Endodermal cell (in vitro differentiated cells): ENCODE measurements at regions not wholly inside any gene's neighbourhood (a gene's known extent, or its start where the extent isn't known, plus 50 kb on each side); places are given as distances from the start of the nearest gene placed in this dataset.

Experiments
- DNase-seq: peaks from one replicate; pipeline ENCODE4 v3.0.0-alpha.2; 2017
- H3K27ac ChIP-seq: 2 replicates; pipeline ENCODE4 v1.5.1; 2013; ENCODE audit warnings: mild to moderate bottlenecking, low read depth, low read length, moderate library complexity
- H3K27me3 ChIP-seq: 2 replicates; pipeline ENCODE4 v1.6.1; 2013; ENCODE audit warnings: mild to moderate bottlenecking, low read length, moderate library complexity; ENCODE audit not compliant: insufficient read depth, control insufficient read depth, poor library complexity, severe bottlenecking
- H3K36me3 ChIP-seq: 2 replicates; pipeline ENCODE4 v1.7.0; 2013; ENCODE audit warnings: mild to moderate bottlenecking, low read length, moderate library complexity; ENCODE audit not compliant: control insufficient read depth, insufficient read depth
- H3K4me1 ChIP-seq: one replicate; pipeline ENCODE4 v1.7.0; 2013; ENCODE audit warnings: low read length; ENCODE audit not compliant: control insufficient read depth, insufficient read depth
- H3K4me3 ChIP-seq: 2 replicates; pipeline ENCODE4 v1.5.1; 2013; ENCODE audit warnings: mild to moderate bottlenecking, low read length, moderate library complexity
- H3K9ac ChIP-seq: 2 replicates; pipeline ENCODE4 v1.6.1; 2013; ENCODE audit warnings: mild to moderate bottlenecking, low read length, moderate library complexity; ENCODE audit not compliant: poor library complexity, severe bottlenecking; ENCODE audit errors: extremely low read depth
- H3K9me3 ChIP-seq: 2 replicates; pipeline ENCODE4 v1.6.1; 2013; ENCODE audit warnings: mild to moderate bottlenecking, low read length, moderate library complexity; ENCODE audit not compliant: control insufficient read depth
- H3K27ac Mint-ChIP-seq: 2 replicates; pipeline ENCODE4 v1.8.0; 2020; ENCODE audit warnings: mixed read lengths
- H3K27me3 Mint-ChIP-seq: 2 replicates; pipeline ENCODE4 v1.8.0; 2021; ENCODE audit warnings: mild to moderate bottlenecking, mixed read lengths; ENCODE audit not compliant: insufficient read depth
- H3K36me3 Mint-ChIP-seq: 2 replicates; pipeline ENCODE4 v1.8.0; 2020; ENCODE audit warnings: low read depth, mixed read lengths
- H3K4me1 Mint-ChIP-seq: 2 replicates; pipeline ENCODE4 v1.8.0; 2020; ENCODE audit warnings: mixed read lengths
- H3K4me3 Mint-ChIP-seq: 2 replicates; pipeline ENCODE4 v1.8.0; 2020; ENCODE audit warnings: mild to moderate bottlenecking, moderate library complexity, mixed read lengths
- H3K9me3 Mint-ChIP-seq: 2 replicates; pipeline ENCODE4 v1.8.0; 2020; ENCODE audit warnings: mild to moderate bottlenecking, mixed read lengths
- whole genome bisulfite sequencing, 2 experiments: methylation state at CpG; one replicate each; pipeline versions ENCODE4 v1.1.5 to v1.1.7; 2013; ENCODE audit warnings: missing lambda C conversion rate in 2 of 2, mixed read lengths in 1 of 2; ENCODE audit not compliant: insufficient coverage in 1 of 2, insufficient read length in 1 of 2; 5-methylcytosine and 5-hydroxymethylcytosine counted together
- TF ChIP-seq, protein P1 (sequence below): fragments of 200-600 bp; sonication (generic); conservative IDR thresholded peaks from 2 replicates; pipeline ENCODE4 v1.5.0; 2021; ENCODE audit warnings: antibody characterized with exemption, mild to moderate bottlenecking

DNA sequence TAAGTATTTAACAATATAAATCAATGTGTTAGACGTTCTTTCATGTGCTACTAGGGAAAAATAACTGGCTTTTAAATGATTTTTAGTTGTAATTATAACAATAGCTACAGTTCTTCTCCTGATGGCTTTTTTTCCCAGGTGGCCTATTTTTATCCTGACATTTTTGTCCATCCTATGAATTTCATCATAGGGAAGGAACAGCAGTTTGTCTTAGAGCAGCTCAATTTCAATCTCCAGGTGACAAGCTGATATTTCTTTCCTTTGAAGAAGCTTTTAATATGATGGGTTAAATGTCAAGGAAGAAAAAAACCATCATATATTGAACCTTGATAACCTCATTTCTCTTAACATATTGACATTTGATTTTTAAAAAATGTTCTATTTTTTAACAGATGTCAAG, 163.0 kb upstream of the AGA start:
- H3K4me3 Mint-ChIP-seq = no peak overlapping the region
- no peak for DNase-seq
- H3K27me3 Mint-ChIP-seq = no peaks in the 10 kb centered on the region
- Histone ChIP-seq H3K4me1 (peaks cover 9% of the 10 kb centered on the region), H3K9me3 (peaks cover 8% of the 10 kb centered on the region), H3K27ac (no peak overlapping the region), H3K36me3 (no peaks in the 10 kb centered on the region), H3K4me3 (no peak overlapping the region), H3K27me3 (no peaks in the 10 kb centered on the region), H3K9ac (no peak overlapping the region)
- H3K9me3 Mint-ChIP-seq = peaks cover 17% of the 10 kb centered on the region
- TF ChIP-seq, protein P1, sequence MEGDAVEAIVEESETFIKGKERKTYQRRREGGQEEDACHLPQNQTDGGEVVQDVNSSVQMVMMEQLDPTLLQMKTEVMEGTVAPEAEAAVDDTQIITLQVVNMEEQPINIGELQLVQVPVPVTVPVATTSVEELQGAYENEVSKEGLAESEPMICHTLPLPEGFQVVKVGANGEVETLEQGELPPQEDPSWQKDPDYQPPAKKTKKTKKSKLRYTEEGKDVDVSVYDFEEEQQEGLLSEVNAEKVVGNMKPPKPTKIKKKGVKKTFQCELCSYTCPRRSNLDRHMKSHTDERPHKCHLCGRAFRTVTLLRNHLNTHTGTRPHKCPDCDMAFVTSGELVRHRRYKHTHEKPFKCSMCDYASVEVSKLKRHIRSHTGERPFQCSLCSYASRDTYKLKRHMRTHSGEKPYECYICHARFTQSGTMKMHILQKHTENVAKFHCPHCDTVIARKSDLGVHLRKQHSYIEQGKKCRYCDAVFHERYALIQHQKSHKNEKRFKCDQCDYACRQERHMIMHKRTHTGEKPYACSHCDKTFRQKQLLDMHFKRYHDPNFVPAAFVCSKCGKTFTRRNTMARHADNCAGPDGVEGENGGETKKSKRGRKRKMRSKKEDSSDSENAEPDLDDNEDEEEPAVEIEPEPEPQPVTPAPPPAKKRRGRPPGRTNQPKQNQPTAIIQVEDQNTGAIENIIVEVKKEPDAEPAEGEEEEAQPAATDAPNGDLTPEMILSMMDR = no peak
- 100% methylated on average over 1 of the region's 1 CpG; no CpG with 5 or more reads in 1 of the 2 experiments for WGBS, 2 experiments
- no peak overlapping the region for H3K27ac Mint-ChIP-seq
- H3K36me3 Mint-ChIP-seq = peaks cover 15% of the 10 kb centered on the region
- H3K4me1 Mint-ChIP-seq = peaks cover 6% of the 10 kb centered on the region

DNA sequence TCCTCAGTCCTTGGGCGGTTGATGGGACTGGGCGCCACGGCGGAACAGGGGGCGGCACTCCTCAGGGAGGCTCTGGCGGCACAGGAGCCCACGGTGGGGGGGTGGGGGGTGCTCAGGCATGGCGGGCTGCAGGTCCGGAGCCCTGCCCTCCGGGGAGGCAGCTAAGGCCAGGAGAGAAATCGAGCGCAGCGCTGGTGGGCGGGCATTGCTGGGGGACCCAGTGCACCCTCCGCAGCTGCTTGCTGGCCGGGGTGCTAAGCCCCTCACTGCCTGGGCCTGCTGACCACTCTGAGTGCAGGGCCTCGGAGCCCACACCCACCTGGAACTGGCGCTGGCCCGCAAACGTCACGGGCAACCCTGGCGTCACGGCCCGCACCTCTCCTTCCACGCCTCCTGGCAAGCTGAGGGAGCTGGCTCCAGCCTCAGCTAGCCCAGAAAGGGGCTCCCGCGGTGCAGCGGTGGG, 164.9 kb upstream of the AGA start:
- peaks cover 17% of the 10 kb centered on the region for H3K9me3 Mint-ChIP-seq
- Histone ChIP-seq H3K9ac (no peak overlapping the region), H3K4me3 (no peak overlapping the region), H3K4me1 (peaks cover 4% of the 10 kb centered on the region), H3K9me3 (peaks cover 8% of the 10 kb centered on the region), H3K36me3 (no peaks in the 10 kb centered on the region), H3K27me3 (no peaks in the 10 kb centered on the region), H3K27ac (no peak overlapping the region)
- H3K4me1 Mint-ChIP-seq = peaks cover 7% of the 10 kb centered on the region
- H3K27me3 Mint-ChIP-seq = no peaks in the 10 kb centered on the region
- H3K27ac Mint-ChIP-seq = no peak overlapping the region
- H3K36me3 Mint-ChIP-seq = peaks cover 15% of the 10 kb centered on the region
- no peak overlapping the region for H3K4me3 Mint-ChIP-seq
- 94 to 100% methylated on average over 4 to 28 of the region's 28 CpGs for WGBS, 2 experiments
- no peak for DNase-seq
- TF ChIP-seq, protein P1 = no peak

DNA sequence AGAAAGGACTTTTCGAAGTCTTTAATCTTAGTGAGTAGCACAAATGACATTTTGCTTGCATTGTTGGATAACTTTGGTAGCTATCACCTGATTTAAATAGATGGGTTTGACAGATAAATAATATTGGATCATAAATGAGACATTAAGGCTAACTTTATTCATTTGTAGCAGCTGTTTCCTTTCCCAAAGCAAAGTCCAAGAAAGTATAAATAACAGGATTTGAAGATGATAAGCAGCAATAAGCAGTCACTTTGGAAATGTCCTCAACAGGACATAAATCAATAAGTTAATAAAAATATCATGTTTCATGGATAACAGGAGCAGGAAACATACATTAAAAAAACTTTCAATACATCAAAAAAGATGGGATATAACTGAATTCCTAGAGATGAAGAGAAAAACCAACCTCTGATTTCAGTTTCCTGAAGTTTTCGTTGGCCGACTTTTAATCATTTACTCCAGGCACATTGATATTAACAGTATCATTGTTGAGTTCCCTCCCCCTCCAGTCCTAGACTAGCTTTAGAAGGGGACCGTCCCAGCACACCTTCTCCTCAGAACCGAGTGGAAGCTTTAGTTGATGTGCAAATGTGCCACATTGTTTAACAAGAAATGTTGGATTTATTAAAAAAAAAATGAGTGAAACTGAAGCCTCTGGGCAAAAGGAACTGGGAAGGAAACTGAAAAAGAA, 169.9 kb upstream of the AGA start:
- Mint-ChIP-seq H3K36me3 (peaks cover 2% of the 10 kb centered on the region), H3K27me3 (no peaks in the 10 kb centered on the region), H3K4me3 (no peak overlapping the region), H3K4me1 (peaks cover 24% of the 10 kb centered on the region), H3K27ac (no peak overlapping the region), H3K9me3 (peaks cover 4% of the 10 kb centered on the region)
- no peaks in the 10 kb centered on the region for H3K27me3 ChIP-seq
- H3K4me3 ChIP-seq = no peak overlapping the region
- peaks cover 8% of the 10 kb centered on the region for H3K4me1 ChIP-seq
- H3K27ac ChIP-seq = no peak overlapping the region
- no peak for DNase-seq
- no peak overlapping the region for H3K9ac ChIP-seq
- no peaks in the 10 kb centered on the region for H3K36me3 ChIP-seq
- WGBS, 2 experiments = 89 to 90% methylated on average over 2 to 5 of the region's 5 CpGs
- TF ChIP-seq, protein P1 = no peak
- peaks cover 5% of the 10 kb centered on the region for H3K9me3 ChIP-seq
